ENCODE measurements at regions not wholly inside any gene's neighbourhood (a gene's known extent, or its start where the extent isn't known, plus 50 kb on each side); places are given as distances from the start of the nearest gene placed in this dataset.

DNA sequence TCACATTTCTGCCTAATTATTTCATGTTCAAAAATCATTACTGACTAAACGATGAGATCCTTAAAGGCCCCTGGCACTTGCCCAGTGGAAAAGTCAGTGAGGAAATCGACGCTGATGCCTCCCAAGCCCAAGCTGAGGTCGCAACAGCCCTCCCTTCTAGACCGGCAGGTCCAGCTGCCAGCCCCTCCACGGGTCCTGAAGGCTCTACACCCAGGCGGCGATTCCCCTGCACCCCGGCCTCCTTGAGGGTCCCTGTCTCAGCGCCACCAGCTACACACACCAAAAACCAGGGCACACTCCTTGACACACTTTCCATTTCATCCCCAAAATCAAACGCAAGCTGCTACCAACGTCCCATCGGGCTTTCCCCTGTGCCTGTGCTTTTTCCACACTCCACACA is 200.1 kb upstream of the RNF32 start:
- H2AK9ac ChIP-seq (replicated peaks; ENCODE audit: low read depth, low read length, poor library complexity): no peak overlapping the region
- no peak overlapping the region for H2BK120ac ChIP-seq (ENCODE audit: low read depth, low read length)
- no peak overlapping the region for H2AFZ ChIP-seq (replicated peaks; ENCODE audit: low read length, poor library complexity)
- H3K23ac ChIP-seq (ENCODE audit: low read depth, low read length): no peak overlapping the region
- no peaks in the 10 kb centered on the region for H3K79me1 ChIP-seq (ENCODE audit: low read depth in 1 of 2, low read length in 2 of 2)
- no peak overlapping the region for H2BK15ac ChIP-seq (ENCODE audit: low read depth, low read length)
- H3K18ac ChIP-seq (ENCODE audit: low read depth, low read length): no peak overlapping the region
- H3K14ac ChIP-seq (replicated peaks; ENCODE audit: low read depth, low read length): no peak overlapping the region
- H2BK20ac ChIP-seq (ENCODE audit: low read depth, low read length): no peak overlapping the region
- H4K5ac ChIP-seq (ENCODE audit: low read depth, low read length): no peak overlapping the region
- TF ChIP-seq POLR2A (IDR thresholded peaks at IDR 0.05; ENCODE audit: low read depth, low read length) (no peak), RCOR1 (IDR thresholded peaks at IDR 0.05; ENCODE audit: insufficient replicate concordance, low read length) (no peak), MAZ (IDR thresholded peaks at IDR 0.05; ENCODE audit: borderline replicate concordance, low read depth, low read length) (no peak)
- CTCF ChIA-PET: no interaction called here
- H3K56ac ChIP-seq (ENCODE audit: extremely low read depth, insufficient read depth, low read length): no peak overlapping the region
- in situ Hi-C loops (cut with MboI; ENCODE audit: low sequenced_read_pairs): no loop called here
- H3K27me3 ChIP-seq (ENCODE audit: control insufficient read depth, insufficient read depth, low read length): no peaks in the 10 kb centered on the region
- DNase-seq (no peak), ATAC-seq (ENCODE audit: low read depth) (no peak)
- H3K4me1 ChIP-seq (ENCODE audit: control insufficient read depth, insufficient read depth, low read length): no peaks in the 10 kb centered on the region
- H4K20me1 ChIP-seq (ENCODE audit: insufficient read depth, low read length): no peaks in the 10 kb centered on the region
- no peak overlapping the region for H4K8ac ChIP-seq (ENCODE audit: low read depth in 2 of 2, low read length in 2 of 2)
- H3K9me1 ChIP-seq (ENCODE audit: insufficient read depth, low read length): no peaks in the 10 kb centered on the region
- H3K4me2 ChIP-seq (ENCODE audit: low read depth, low read length): no peak overlapping the region
- no peak overlapping the region for H2AK5ac ChIP-seq (ENCODE audit: low read depth, low read length)
- no peaks in the 10 kb centered on the region for H3K36me3 ChIP-seq (ENCODE audit: control insufficient read depth, insufficient read depth, low read length)
- no peak overlapping the region for H3K9ac ChIP-seq (ENCODE audit: low read depth, low read length)
- peaks cover 32% of the 10 kb centered on the region for H3K9me3 ChIP-seq (ENCODE audit: control insufficient read depth, insufficient read depth, low read length)
- no peak overlapping the region for H3K4me3 ChIP-seq (ENCODE audit: insufficient read depth, low read depth, low read length)
- H3K4ac ChIP-seq (ENCODE audit: low read depth, low read length): no peak overlapping the region
- POLR2A ChIA-PET (ENCODE audit: unreplicated experiment): no interaction called here
- BruUV-seq (replicated peaks): no TSS peak
- no peak overlapping the region for H3K27ac ChIP-seq (ENCODE audit: insufficient read depth, low read length)
- H2BK5ac ChIP-seq (ENCODE audit: low read depth, low read length, poor library complexity, severe bottlenecking): no peak overlapping the region
- H4K91ac ChIP-seq (ENCODE audit: insufficient read depth, low read depth, low read length): no peak overlapping the region
- 65% methylated on average over 5 of the region's 13 CpGs; no CpG with 5 or more reads in 1 of the 2 experiments for WGBS, 2 experiments (ENCODE audit: extremely low coverage in 2 of 2, insufficient read length in 1 of 2)
- dilution Hi-C loops (cut with HindIII; ENCODE audit: low sequenced_read_pairs, unreplicated experiment): no loop called here
- intact Hi-C loops (cut with micrococcal nuclease): no loop called here
